Astrocyte (in vitro differentiated cells and primary cell): ENCODE measurements at regions not wholly inside any gene's neighbourhood (a gene's known extent, or its start where the extent isn't known, plus 50 kb on each side); places are given as distances from the start of the nearest gene placed in this dataset.

ENCODE experiments used
- DNase-seq: peaks from one replicate; pipeline ENCODE4 v3.0.0-alpha.2; 2010; ENCODE audit warnings: low read depth
- FAIRE-seq: peaks from 2 replicates; lab custom pipeline; 2011; peaks lifted over from hg19 to GRCh38; lab: Jason Lieb, UNC
- H2AFZ ChIP-seq: 2 replicates; pipeline ENCODE4 v1.6.0; 2012; ENCODE audit warnings: low read depth, low read length, inconsistent platforms
- H3K27ac ChIP-seq: 2 replicates; pipeline ENCODE4 v1.5.1; 2011; ENCODE audit warnings: low read depth, low read length, inconsistent platforms
- H3K27me3 ChIP-seq: 2 replicates; pipeline ENCODE4 v1.6.0; 2011; ENCODE audit warnings: low read length, inconsistent platforms; ENCODE audit not compliant: insufficient read depth
- H3K36me3 ChIP-seq: 2 replicates; pipeline ENCODE4 v1.5.1; 2011; ENCODE audit warnings: low read length, inconsistent platforms; ENCODE audit not compliant: insufficient read depth
- H3K4me1 ChIP-seq: 2 replicates; pipeline ENCODE4 v1.5.1; 2011; ENCODE audit warnings: low read length, inconsistent platforms; ENCODE audit not compliant: insufficient read depth
- H3K4me2 ChIP-seq: 2 replicates; pipeline ENCODE4 v1.6.0; 2012; ENCODE audit warnings: low read length, inconsistent platforms
- H3K4me3 ChIP-seq: 2 replicates; pipeline ENCODE4 v1.5.1; 2011; ENCODE audit warnings: low read depth, mild to moderate bottlenecking, low read length, inconsistent platforms; ENCODE audit not compliant: insufficient read depth
- H3K79me2 ChIP-seq: 2 replicates; pipeline ENCODE4 v1.6.0; 2012; ENCODE audit warnings: mild to moderate bottlenecking, low read length, inconsistent platforms; ENCODE audit not compliant: insufficient read depth
- H3K9ac ChIP-seq: 2 replicates; pipeline ENCODE4 v1.6.0; 2012; ENCODE audit warnings: mild to moderate bottlenecking, low read length, inconsistent platforms
- H3K9me3 ChIP-seq: 2 replicates; pipeline ENCODE4 v1.5.1; 2012; ENCODE audit warnings: low read depth, mild to moderate bottlenecking, low read length, inconsistent platforms; ENCODE audit not compliant: insufficient read depth
- H4K20me1 ChIP-seq: 2 replicates; pipeline ENCODE4 v1.6.0; 2012; ENCODE audit warnings: low read length, inconsistent platforms; ENCODE audit not compliant: insufficient read depth
- H3K27ac Mint-ChIP-seq: one replicate; pipeline ENCODE4 v1.8.0; 2021; ENCODE audit warnings: mild to moderate bottlenecking, mixed read lengths; ENCODE audit not compliant: unreplicated experiment
- H3K27me3 Mint-ChIP-seq: one replicate; pipeline ENCODE4 v1.8.0; 2021; ENCODE audit warnings: low read depth, mixed read lengths; ENCODE audit not compliant: unreplicated experiment
- H3K36me3 Mint-ChIP-seq: one replicate; pipeline ENCODE4 v1.8.0; 2021; ENCODE audit warnings: low read depth, mixed read lengths; ENCODE audit not compliant: unreplicated experiment
- H3K4me1 Mint-ChIP-seq: one replicate; pipeline ENCODE4 v1.8.0; 2021; ENCODE audit warnings: low read depth, mixed read lengths; ENCODE audit not compliant: unreplicated experiment
- H3K4me3 Mint-ChIP-seq: one replicate; pipeline ENCODE4 v1.8.0; 2021; ENCODE audit warnings: mild to moderate bottlenecking, moderate library complexity, mixed read lengths; ENCODE audit not compliant: unreplicated experiment
- H3K9me3 Mint-ChIP-seq: one replicate; pipeline ENCODE4 v1.8.0; 2021; ENCODE audit warnings: mild to moderate bottlenecking, mixed read lengths; ENCODE audit not compliant: unreplicated experiment
- CTCF ChIP-seq: IDR thresholded peaks from 2 replicates; pipeline ENCODE4 v1.5.1; 2011; ENCODE audit warnings: low read depth, mild to moderate bottlenecking, inconsistent platforms, low read length, moderate library complexity; ENCODE audit not compliant: insufficient read depth
- EZH2 ChIP-seq: IDR thresholded peaks from 2 replicates; pipeline ENCODE4 v1.6.1; 2012; ENCODE audit warnings: mild to moderate bottlenecking, low read length, inconsistent platforms; ENCODE audit not compliant: insufficient read depth

GRCh38 chr4:32342054-32342453 is 1621.9 kb downstream of the PCDH7 start:
- Histone ChIP-seq H3K4me2 (no peak overlapping the region), H3K4me1 (no peaks in the 10 kb centered on the region), H3K27me3 (no peaks in the 10 kb centered on the region), H2AFZ (no peak overlapping the region), H3K9ac (no peak overlapping the region), H3K4me3 (no peak overlapping the region), H3K27ac (no peak overlapping the region), H3K36me3 (no peaks in the 10 kb centered on the region), H3K79me2 (no peaks in the 10 kb centered on the region), H4K20me1 (no peaks in the 10 kb centered on the region), H3K9me3 (no peaks in the 10 kb centered on the region)
- Mint-ChIP-seq H3K4me3 (no peak overlapping the region), H3K27me3 (no peaks in the 10 kb centered on the region), H3K27ac (no peak overlapping the region), H3K36me3 (no peaks in the 10 kb centered on the region), H3K4me1 (no peaks in the 10 kb centered on the region), H3K9me3 (no peaks in the 10 kb centered on the region)
- DNase-seq (no peak), FAIRE-seq (no peak)
- no peak for TF ChIP-seq CTCF
- TF ChIP-seq EZH2 = no peak

- TF ChIP-seq CTCF = no peak
- no peak for TF ChIP-seq EZH2
- FAIRE-seq = no peak
- Mint-ChIP-seq H3K27me3 (no peaks in the 10 kb centered on the region), H3K27ac (no peak overlapping the region), H3K36me3 (no peaks in the 10 kb centered on the region), H3K4me3 (no peak overlapping the region), H3K9me3 (no peaks in the 10 kb centered on the region), H3K4me1 (no peaks in the 10 kb centered on the region)
- Histone ChIP-seq H3K27ac (no peak overlapping the region), H3K4me3 (no peak overlapping the region), H3K9me3 (no peaks in the 10 kb centered on the region), H4K20me1 (no peaks in the 10 kb centered on the region), H3K79me2 (no peaks in the 10 kb centered on the region), H3K27me3 (no peaks in the 10 kb centered on the region), H3K36me3 (no peaks in the 10 kb centered on the region), H2AFZ (no peak overlapping the region), H3K4me2 (no peak overlapping the region), H3K9ac (no peak overlapping the region), H3K4me1 (no peaks in the 10 kb centered on the region)
- no peak for DNase-seq
Observed at GRCh38 chr4:32349026-32349425, 1628.9 kb downstream of the PCDH7 start.

- H3K4me1 ChIP-seq = no peaks in the 10 kb centered on the region
- no peaks in the 10 kb centered on the region for H3K9me3 Mint-ChIP-seq
- H3K79me2 ChIP-seq = no peaks in the 10 kb centered on the region
- no peaks in the 10 kb centered on the region for H4K20me1 ChIP-seq
- H3K9me3 ChIP-seq = no peaks in the 10 kb centered on the region
- no peaks in the 10 kb centered on the region for H3K27me3 Mint-ChIP-seq
- no peak overlapping the region for H3K27ac ChIP-seq
- no peaks in the 10 kb centered on the region for H3K27me3 ChIP-seq
- H3K4me1 Mint-ChIP-seq = no peaks in the 10 kb centered on the region
- no peaks in the 10 kb centered on the region for H3K36me3 Mint-ChIP-seq
- H3K4me2 ChIP-seq = no peak overlapping the region
- no peak overlapping the region for H3K27ac Mint-ChIP-seq
- DNase-seq (no peak), FAIRE-seq (no peak)
- H3K4me3 ChIP-seq = no peak overlapping the region
- TF ChIP-seq EZH2 (no peak), CTCF (no peak)
- no peaks in the 10 kb centered on the region for H3K36me3 ChIP-seq
- H2AFZ ChIP-seq = no peak overlapping the region
- H3K9ac ChIP-seq = no peak overlapping the region
- H3K4me3 Mint-ChIP-seq = no peak overlapping the region
Observed at GRCh38 chr4:32374206-32374605, 1654.0 kb downstream of the PCDH7 start.
